Fibroblast of skin of right biceps (primary cell): ENCODE measurements at regions not wholly inside any gene's neighbourhood (a gene's known extent, or its start where the extent isn't known, plus 50 kb on each side); places are given as distances from the start of the nearest gene placed in this dataset.
"Not testable (repeated sequence)": the region's sequence is repeated elsewhere in the genome, so short reads cannot be mapped to it uniquely, and the experiment has no call there.

Experiments
- DNase-seq: peaks from one replicate; pipeline ENCODE4 v3.0.0-alpha.2; 2013

DNA sequence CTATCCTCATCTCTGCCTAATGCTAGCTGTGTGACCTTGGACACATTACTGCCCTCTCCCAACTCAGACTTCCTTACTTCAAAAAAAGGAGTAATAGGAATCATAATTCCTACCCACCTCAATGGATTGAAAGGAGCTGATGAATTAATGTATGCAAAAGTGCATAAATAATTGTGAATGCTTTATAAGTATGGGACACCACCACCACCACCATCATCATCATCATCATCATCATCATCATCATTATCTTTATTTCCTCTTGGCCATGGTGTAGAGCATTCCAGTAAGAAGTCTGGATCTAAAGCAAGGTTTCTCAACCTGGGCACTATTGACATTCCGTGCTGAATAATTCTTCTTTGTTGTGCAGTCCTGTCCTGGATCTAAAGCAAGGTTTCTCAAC is 282.5 kb downstream of the MEX3B start:
- DNase-seq = no peak

DNA sequence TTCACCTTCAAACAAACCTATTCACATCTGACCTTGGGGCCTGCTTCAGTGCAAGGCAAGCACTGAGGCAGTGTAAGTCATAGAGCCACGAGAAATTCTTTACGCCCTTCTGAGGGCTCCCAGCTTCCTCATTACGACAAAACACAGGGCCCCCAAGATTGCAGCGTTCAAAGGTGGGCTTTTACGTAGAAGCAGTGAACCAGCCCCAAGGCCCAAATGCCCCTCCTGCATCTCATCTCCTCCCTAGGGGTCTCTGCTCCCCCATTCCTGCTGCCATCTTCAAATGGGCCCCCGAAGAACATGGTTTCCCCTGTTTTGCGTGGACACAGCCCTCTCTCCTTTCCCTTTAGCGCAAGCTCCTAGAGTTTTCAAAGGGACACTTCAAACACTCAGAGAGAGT is 285.1 kb downstream of the MEX3B start:
- DNase-seq = no peak

DNA sequence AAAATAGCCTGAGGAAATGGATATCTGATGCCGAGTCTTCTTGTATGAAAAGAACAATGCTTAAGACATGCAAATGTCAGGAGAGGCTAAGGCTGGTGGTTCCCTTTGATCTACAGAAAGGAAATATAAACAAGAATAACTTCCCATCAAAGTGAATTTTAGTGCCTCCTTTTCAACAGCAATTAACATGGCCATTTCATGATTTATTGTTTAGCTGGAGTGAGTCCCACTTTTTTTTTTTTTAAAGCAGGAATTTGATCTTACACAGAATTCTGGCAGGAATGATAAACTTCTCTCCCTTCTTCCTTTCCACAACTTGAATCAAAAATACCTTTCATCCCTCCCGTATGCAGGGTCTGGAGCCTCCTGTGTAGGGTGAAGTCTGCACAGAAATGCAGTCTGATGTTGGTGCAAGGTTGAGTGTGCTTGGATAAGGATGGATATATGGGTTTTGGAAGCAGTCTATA is 287.0 kb downstream of the MEX3B start:
- DNase-seq = peak; percentile 26

DNA sequence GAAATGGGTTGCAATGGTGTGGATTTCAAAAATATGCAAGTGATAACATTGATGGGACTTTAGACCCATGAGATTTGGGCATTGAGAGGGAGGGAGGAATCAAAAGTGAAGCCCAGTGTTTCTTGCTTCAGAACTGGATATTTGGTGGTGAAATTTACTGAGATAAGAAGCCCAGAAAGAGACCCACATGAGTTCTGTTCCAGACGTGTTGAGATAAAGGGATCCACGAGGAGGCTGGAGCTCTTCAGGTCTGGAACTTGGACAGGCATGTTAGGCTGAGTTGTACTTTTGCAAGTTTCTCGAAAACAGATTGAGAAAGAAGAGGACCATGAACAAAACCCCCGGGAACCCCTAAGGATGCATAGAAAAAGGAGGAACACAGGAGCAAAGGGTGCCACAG is 290.2 kb downstream of the MEX3B start:
- DNase-seq = no peak

DNA sequence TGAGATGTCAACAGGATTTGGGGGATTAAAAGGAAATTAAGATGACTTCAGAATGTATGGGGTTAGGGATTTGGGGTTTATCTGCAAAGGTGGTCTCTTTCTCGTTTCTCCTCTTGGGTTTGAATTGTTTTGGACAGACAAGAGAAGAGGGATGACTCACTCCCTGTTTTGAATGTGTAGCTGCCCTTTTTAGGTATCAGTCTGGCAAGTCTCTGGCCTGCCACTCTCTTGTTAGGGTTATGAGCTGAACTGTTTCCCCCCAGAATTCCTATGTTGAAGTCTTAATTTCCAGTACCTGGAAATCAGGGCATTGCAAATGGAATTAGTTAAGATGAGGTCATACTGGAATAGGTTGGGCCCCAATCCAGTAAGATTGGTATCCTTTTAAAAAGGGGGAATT is 291.7 kb downstream of the MEX3B start:
- peak; percentile 29 for DNase-seq

DNA sequence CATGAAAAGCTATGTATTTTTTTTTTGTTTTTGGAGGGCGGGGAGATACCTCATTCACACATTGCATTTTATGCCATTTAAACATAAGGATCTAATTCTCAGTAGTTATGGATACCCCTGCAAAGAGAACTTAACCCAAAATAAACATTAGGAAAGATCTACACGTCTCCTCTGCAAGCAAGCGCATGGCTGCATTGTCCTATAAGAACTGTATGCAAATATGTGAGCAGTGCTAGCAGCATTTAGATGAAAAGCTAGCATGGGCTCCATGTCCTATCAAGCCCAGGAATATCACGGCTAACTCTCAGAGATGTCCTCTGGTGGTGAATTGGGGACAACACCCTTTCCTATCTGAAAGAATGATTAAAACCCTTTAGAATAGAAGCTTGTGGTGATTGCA is 292.8 kb downstream of the MEX3B start:
- DNase-seq = peak; percentile 61

DNA sequence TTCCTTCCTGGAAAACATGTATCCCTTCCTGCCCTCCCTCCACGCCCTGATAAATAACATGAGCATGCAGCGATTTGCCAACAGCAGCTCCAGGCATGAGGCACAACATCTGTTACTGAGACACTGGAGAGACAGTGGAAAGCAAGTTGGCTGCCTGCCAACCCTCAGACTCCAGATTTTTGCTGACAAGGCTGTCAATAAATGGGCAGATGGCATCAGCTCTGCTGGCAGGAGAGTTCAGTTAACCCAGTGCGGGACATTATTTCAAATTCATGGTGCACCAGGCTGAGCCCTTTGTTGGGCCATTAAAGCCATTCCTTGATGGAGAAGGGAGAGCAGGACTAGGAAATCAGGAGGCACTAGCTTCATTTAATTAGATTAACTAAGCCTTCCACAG is 293.3 kb downstream of the MEX3B start:
- DNase-seq = peak; percentile 88

DNA sequence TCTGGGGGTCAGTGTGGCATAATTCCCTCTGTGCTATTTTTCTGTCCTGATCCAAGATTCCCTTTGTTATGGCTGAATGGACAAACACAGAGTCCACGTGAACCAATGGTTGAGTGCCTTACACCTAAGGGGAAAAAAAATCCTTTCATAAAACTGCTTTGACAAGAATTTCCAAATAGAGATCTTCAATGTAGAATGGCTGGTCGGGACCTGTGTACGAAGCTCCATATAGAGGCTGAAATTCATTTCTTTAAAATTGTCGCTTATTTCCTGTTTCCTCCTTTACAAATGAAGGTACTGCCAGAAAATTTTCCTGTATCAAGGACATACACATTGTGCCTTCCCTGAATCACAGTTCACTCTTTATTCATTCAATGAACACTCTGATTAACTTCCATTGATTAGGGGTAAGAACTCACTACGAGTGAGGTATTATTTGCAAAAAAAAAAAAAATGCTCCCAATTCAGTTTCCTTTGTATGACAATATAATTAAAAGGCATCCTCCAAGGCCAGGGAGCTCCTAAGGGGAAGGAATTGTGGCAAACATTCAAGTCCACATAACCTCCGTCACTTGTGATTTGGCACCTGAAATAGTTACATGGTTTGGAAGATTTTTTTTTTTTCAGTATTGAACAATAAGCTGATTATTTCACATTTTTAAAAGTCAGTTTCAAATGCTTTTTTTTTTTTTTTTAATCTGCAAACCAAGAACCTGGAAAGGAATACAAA is 293.8 kb downstream of the MEX3B start:
- no peak for DNase-seq

DNA sequence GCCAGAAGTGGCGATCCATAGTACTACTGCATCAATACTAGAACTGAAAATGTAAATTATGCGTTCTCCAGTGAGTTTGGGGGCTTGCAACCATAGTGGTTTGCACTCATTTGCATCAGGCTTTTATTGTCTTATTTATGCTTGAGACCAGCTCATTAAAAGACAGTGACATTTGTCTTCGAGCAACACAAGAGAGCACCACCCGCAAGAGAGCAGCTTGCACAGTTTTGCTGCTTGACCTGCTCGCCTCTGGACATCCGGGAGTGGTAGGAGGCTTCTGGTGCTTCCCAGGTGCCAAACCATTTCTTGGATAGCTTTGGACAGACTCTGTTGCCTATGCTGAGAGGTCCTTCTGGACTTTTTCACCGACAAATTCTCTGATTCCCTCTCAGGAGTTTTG is 294.6 kb downstream of the MEX3B start:
- no peak for DNase-seq

DNA sequence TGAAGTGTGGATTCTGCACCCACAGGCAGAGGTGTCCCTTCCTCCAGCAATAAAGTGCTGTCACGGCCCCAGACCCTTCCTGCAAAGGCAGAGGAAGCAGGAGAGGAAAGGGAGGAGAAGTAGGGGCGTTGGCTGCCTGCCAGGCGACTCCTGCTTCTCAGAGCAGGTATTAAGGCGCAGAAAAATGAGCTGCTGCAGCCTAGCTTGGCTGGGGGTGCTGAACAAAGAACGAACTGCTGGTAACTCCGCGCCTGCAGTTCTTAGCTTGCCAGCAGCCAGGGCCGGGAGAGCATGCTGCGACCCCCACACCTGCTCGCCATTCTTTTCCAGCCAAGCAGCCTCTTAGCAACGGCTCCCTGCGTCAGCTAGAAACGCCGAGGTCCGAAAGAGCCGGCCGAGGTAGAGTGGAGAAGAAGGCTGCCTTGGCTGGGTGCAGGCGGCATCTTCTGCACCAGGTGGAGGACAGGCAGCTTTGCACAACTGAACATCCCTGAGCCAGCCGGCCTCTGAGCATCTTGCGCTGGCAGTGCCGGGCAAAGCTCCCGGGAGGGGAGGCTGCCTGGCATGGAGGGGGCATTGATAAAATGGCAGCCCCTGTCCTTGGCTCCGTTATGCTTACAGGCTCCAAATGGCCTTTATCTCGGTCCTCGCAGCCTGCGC is 296.0 kb downstream of the MEX3B start:
- no peak for DNase-seq

DNA sequence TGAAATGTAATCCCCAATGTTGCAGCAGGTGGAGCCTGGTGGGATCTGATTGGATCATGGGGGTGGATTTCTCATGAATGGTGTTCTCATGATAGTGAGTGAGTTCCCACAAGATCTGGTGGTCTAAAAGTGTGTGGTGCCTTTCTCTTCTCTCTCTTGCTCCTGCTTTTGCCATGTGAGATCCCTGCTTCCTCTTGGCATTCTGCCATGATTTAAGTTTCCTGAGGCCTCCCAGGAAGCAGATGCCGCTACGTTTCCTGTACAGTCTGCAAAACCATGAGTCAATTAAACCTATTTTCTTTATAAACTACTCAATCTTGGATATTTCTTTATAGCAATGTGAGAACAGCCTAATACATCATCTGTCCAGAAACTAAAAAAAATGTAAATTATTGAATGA is 298.3 kb downstream of the MEX3B start:
- peak; percentile 28 for DNase-seq

DNA sequence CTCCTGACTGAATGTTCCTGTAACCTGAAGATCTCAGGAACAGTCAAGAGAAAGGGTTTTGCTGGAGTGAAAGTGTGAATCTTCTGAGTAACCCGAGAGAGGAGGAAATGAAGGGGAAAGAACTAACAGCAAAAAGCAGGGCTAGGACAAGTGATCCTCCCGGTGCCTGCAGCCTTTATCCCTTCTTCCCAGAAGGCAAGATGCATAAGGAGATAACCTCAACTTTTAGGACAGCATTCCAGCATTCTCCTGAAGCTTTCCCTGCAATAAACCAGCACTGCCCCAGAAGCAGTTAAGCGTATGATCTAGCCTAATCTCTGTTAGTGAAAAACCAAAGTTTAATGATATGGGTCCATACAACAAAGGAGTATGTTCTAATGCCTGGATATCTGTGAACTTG is 298.8 kb downstream of the MEX3B start:
- no peak for DNase-seq

DNA sequence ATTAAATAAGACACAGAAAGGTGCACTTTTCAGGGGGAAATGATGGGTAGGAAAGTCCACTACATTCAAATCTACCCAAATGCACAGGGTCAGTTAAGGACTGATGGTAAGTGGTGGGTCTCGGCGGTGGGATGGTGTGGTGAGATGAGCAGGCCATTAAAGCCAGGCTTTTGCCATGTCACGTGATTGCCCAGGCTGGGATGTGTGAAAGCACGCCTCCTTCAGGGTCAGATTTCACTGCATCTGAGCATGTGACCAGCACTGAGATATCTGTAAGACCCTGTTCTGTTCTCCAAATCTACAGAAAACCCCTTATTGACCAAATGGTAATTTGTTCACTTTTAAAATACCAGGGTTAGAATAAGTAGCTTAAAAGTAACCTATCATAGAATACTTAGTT is 301.5 kb downstream of the MEX3B start:
- DNase-seq = no peak

DNA sequence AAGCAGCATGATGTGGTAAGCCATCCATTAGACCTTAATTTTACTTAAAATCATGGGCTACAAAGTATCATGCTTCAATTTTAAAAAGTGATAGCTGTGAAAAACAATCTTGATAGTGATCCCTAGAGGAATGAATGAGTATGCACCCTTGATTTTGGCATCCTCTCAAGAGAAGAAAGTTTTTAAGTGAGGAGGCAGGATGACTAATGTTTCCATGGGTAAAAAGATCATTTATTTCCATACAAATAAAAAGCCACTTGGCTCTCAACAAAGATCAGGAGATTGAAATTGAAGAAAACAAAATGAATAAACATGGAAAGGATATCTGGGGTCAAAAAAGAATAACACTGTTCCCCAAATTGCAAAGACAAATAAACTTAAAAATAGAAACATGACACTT is 305.4 kb downstream of the MEX3B start:
- peak; percentile 72 for DNase-seq

DNA sequence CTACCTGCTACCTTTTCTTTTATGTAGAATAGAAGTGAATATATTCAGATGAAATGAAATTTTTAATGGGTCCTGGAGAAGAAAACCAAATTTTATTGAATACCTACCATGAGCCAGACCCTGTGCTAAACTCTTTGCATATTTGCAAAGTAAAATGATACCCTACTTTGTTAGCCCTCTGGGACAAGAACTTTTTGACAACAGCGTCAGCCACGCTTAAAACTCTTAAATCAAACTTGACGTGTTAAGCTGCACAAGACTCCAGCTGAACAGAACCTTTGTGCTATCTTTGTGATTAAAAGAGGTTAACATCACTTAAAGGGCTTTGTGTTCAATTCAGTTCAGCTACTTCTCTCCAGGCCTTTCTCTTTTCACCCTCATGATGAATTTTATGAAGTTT is 316.5 kb downstream of the MEX3B start:
- no peak for DNase-seq

DNA sequence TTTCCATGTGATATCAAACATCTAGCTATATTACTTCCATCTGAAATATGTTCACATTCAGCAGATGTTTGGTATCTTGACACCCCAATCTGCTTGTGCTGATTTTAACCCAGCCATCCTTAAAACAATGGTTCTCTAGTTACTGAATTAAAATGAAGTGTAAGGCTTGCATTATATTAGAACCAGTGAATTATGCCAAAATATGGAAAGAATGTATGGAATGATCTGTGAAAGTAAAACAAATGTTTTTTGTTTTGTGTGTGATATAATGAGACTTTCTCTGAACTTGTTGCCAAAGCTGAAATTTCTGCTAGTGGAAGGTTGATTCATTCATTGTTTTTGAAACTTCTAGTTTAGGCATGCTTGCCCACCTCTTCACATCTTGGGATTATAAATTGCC is 317.1 kb downstream of the MEX3B start:
- peak; percentile 16 for DNase-seq

DNA sequence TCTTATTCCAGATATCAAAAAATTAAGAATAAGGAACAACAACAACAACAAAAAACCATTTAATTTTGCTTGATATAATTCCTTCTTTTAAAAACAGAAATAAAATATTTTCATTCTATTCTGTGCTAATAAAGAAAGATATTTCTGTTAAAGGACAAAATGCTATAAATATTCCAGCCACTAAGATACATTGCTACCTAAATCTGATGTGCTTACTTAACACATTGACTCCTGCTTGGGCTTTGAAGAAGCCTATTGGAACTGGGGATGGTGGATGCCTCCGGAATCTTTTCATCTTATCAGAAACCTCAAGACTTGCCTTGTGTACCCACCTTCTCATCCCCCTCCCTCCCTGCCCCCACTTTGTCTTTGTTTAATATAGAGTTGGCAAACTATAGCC is 320.2 kb downstream of the MEX3B start:
- DNase-seq = no peak

DNA sequence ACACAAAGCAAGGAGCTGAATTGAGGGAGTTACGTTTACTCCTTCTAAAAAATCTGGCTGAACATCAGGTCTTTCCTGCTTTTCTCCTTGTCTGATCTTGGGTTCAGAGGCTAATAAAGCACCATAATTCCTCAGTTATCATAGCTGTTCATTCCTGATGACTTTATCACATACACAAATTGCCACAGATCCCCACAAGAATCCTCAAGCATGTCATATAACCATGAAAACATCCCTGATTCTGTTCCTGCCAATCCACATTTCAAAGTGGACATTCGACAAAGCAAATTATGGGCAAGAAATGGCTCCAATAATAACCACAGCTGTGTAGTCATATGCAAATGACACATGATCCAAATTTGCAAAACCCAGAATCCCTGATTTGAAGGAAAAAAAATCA is 321.3 kb downstream of the MEX3B start:
- peak; percentile 70 for DNase-seq

DNA sequence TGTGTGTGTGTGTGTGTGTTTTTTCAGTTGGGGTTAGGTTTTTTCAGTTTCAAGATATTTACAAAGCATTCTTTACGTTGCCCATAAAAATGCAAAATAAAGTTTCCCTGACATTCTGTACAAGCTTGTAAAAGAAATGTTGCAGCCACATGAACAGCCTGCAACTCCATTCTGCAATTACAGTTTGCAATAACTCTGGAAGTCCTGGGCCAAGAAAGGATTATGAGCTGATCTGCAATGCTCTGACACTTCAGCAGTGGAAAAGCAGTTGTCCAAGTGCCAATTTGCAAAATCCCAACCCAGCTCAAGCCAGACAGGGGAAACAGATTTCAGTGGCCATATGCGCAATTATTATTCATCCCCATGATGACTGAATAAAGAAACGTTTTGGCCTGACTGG is 322.1 kb downstream of the MEX3B start:
- DNase-seq = peak; percentile 24

DNA sequence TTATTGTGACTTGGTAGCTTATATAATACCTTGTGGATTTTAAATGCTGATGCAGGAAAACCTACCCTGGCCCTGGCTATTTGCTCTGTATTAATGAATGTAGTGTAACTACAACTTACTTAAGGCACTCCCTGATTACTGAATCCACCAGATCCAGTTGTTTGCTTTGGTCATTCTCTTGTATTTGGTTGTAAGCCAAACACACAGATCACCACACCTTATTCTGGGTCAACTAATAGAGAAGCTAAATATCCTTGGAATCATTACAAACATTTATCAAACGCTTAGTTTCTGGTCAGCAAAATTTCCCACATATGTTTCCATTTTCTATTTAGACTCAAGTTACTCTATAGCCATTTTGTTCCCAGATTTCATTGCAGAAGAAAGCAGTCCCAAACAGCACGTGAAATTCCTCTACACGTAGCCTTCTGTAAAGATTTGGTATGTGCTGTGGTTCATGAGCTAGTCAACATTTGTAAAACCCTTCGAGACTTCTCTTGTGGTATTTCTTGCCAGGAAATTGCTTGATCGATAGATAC is 322.6 kb downstream of the MEX3B start:
- DNase-seq = no peak

DNA sequence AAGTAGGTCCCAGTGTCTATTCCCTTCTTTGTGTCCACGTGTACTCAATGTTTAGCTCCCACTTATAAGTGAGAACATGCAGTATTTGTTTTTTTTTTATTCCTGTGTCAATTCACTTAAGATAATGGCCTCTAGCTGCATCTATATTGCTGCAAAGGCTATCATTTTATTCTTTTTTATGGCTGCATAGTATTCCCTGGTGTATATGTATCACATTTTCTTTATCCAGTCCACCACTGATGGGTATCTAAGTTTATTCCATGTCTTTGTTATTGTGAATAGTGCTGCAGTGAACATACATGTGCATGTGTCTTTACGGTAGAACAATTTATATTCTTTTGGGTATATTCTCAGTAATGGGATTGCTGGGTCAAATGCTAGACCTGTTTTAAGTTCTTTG is 329.4 kb downstream of the MEX3B start:
- not testable (repeated sequence) for DNase-seq

DNA sequence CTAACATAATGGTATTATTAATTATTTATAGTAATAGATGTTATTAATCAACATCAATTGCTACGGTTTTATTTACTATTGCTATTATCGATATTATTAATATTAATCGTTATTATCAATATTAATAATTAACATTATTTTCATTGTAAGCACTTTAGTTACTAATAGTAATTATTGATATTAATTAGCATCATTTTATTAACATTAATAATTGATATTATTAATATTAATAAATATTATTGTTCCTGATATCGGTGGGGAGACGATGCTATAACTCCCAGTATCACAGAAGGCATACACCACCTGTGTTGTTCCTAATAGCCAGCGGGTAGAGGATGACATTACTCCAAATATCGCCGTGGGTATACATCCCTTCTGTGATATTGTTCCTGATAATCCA is 335.5 kb downstream of the MEX3B start:
- DNase-seq = no peak

DNA sequence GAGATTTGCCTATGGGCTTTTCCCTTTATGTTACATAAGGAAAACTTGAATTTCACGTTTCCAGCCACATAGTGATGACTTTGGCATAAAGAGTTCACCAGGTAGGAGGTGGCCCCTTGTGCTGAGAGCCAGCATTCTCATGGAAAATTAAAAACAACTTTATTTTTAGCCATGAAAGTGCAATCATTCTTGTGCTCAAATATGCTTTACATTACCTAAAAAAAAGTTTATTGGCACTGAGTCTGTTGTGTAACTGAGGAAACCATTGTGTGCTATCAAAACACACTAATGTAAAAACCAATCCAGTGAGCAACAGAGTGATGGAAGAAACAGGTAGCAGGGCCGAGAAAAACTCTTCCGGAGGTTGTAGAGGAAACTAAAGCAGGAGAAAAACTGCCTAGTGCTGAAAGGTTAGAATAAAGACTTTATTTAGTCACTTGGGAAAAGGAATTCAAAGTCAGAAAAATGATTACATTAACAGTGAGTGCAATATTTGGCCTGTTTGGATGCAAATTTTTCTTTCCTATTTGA is 332.9 kb upstream of the TMC3 start:
- DNase-seq = not testable (repeated sequence)

DNA sequence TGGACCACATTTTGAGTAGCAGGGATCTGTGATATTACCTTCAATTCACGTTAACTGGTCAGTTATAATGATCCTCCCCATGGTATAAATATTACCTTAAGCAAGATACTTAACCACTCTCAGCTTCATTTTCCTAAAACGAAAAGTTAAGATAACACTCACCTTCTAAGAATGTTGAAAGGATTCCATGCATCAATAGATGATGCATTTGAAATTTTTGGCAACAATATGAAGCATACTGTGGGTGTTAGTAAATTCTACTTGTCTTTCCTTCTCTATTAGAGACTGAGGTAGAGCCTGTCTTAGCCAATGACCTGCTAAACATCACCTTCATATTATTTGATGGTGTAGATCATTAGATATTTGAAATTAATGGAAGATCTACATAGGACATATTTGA is 331.7 kb upstream of the TMC3 start:
- DNase-seq = peak; percentile 17
